HL-60 (cell line): ENCODE measurements at regions not wholly inside any gene's neighbourhood (a gene's known extent, or its start where the extent isn't known, plus 50 kb on each side); places are given as distances from the start of the nearest gene placed in this dataset.

ENCODE experiments used
- GABPA ChIP-seq: IDR thresholded peaks from 2 replicates; pipeline ENCODE4 v1.6.1; 2012; ENCODE audit warnings: low read depth
- POLR2AphosphoS5 ChIP-seq: IDR thresholded peaks from 2 replicates; pipeline ENCODE4 v1.6.1; 2012; ENCODE audit warnings: low read depth
- TF ChIP-seq, protein P1 (sequence below): IDR thresholded peaks from one replicate; pipeline ENCODE4 v1.5.1; 2011; ENCODE audit warnings: low read length, control low read depth, inconsistent platforms; ENCODE audit not compliant: insufficient read depth
- TF ChIP-seq, protein P2 (sequence below): IDR thresholded peaks from 2 replicates; pipeline ENCODE4 v1.6.1; 2012; ENCODE audit warnings: low read depth; ENCODE audit not compliant: insufficient replicate concordance

DNA sequence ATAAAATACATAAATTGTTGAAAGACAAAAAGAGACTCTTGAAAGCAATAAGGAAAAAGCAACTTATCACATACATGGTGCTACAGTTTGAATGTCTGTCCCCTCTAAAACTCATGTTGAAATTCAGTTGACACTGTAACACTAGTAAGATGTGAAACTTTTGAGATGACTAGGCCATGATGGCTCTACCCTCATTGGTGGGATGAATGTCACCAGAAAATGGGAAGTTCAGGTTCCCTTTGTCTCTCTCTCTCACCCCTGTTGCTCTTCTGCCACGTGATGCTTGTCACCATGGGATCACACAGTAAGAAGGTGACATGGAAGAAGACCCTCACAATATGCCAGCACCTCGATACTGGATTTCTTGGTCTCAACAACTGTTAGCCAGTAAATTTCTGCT lies 50.3 kb upstream of the SPTLC1 start:
- TF ChIP-seq, protein P1, sequence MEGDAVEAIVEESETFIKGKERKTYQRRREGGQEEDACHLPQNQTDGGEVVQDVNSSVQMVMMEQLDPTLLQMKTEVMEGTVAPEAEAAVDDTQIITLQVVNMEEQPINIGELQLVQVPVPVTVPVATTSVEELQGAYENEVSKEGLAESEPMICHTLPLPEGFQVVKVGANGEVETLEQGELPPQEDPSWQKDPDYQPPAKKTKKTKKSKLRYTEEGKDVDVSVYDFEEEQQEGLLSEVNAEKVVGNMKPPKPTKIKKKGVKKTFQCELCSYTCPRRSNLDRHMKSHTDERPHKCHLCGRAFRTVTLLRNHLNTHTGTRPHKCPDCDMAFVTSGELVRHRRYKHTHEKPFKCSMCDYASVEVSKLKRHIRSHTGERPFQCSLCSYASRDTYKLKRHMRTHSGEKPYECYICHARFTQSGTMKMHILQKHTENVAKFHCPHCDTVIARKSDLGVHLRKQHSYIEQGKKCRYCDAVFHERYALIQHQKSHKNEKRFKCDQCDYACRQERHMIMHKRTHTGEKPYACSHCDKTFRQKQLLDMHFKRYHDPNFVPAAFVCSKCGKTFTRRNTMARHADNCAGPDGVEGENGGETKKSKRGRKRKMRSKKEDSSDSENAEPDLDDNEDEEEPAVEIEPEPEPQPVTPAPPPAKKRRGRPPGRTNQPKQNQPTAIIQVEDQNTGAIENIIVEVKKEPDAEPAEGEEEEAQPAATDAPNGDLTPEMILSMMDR, result no peak
- TF ChIP-seq POLR2AphosphoS5, result no peak
- TF ChIP-seq, protein P2, sequence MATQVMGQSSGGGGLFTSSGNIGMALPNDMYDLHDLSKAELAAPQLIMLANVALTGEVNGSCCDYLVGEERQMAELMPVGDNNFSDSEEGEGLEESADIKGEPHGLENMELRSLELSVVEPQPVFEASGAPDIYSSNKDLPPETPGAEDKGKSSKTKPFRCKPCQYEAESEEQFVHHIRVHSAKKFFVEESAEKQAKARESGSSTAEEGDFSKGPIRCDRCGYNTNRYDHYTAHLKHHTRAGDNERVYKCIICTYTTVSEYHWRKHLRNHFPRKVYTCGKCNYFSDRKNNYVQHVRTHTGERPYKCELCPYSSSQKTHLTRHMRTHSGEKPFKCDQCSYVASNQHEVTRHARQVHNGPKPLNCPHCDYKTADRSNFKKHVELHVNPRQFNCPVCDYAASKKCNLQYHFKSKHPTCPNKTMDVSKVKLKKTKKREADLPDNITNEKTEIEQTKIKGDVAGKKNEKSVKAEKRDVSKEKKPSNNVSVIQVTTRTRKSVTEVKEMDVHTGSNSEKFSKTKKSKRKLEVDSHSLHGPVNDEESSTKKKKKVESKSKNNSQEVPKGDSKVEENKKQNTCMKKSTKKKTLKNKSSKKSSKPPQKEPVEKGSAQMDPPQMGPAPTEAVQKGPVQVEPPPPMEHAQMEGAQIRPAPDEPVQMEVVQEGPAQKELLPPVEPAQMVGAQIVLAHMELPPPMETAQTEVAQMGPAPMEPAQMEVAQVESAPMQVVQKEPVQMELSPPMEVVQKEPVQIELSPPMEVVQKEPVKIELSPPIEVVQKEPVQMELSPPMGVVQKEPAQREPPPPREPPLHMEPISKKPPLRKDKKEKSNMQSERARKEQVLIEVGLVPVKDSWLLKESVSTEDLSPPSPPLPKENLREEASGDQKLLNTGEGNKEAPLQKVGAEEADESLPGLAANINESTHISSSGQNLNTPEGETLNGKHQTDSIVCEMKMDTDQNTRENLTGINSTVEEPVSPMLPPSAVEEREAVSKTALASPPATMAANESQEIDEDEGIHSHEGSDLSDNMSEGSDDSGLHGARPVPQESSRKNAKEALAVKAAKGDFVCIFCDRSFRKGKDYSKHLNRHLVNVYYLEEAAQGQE, result no peak
- TF ChIP-seq GABPA, result no peak
